Upper lobe of left lung (tissue), 4 donors: ENCODE measurements at regions not wholly inside any gene's neighbourhood (a gene's known extent, or its start where the extent isn't known, plus 50 kb on each side); places are given as distances from the start of the nearest gene placed in this dataset.
"Not testable (repeated sequence)": the region's sequence is repeated elsewhere in the genome, so short reads cannot be mapped to it uniquely, and the experiment has no call there.

Experiments
- CTCF ChIP-seq, 6 experiments: fragments of 450-650 bp in 4 of 6; fragments of 200-600 bp in 2 of 6; sonication (generic) in 2 of 6; IDR thresholded peaks; one replicate each; pipeline ENCODE4 v1.5.1; 2016 to 2019; ENCODE audit warnings: antibody characterized with exemption in 6 of 6
- POLR2AphosphoS5 ChIP-seq, 2 donors: sonication (generic); formaldehyde crosslinking; IDR thresholded peaks; one replicate each; pipeline ENCODE4 v1.5.1; 2017; ENCODE audit warnings: antibody characterized with exemption in 2 of 2

GRCh38 chr1:99078529-99078928, 73.9 kb upstream of the PLPPR5 start:
- not testable (repeated sequence) for TF ChIP-seq POLR2AphosphoS5, CTCF (IDR thresholded peaks at IDR 0.05)
